HEK293 (cell line): ENCODE measurements at regions not wholly inside any gene's neighbourhood (a gene's known extent, or its start where the extent isn't known, plus 50 kb on each side); places are given as distances from the start of the nearest gene placed in this dataset.

ENCODE experiments used
- CTCF ChIA-PET: fragments of 350-600 bp; formaldehyde crosslinking; extraction: SDS; loops from one replicate; lab custom pipeline; 2021; ENCODE audit warnings: antibody characterized with exemption; lab: Yijun Ruan, JAX
- POLR2A ChIA-PET: fragments of 300-600 bp; formaldehyde crosslinking; extraction: SDS; loops from one replicate; lab custom pipeline; 2020; ENCODE audit warnings: antibody characterized with exemption, inconsistent platforms; lab: Yijun Ruan, JAX
- H3K27ac ChIP-seq: fragments of 200-500 bp; sonication (Bioruptor generic); 2 replicates; pipeline ENCODE4 v1.5.1; 2014; ENCODE audit warnings: low read depth, low read length, control low read depth, inconsistent platforms; ENCODE audit errors: extremely low read depth
- H3K36me3 ChIP-seq, 2 experiments: fragments of 200-500 bp in 1 of 2; sonication (Bioruptor generic) in 1 of 2; 1 replicate in 1 of 2; 2 replicates in 1 of 2; pipeline ENCODE4 v1.5.1; 2014 to 2017; ENCODE audit warnings: inconsistent platforms in 2 of 2, low read length in 2 of 2; ENCODE audit not compliant: control insufficient read depth in 2 of 2, insufficient read depth in 1 of 2
- H3K4me1 ChIP-seq: fragments of 200-500 bp; sonication (Bioruptor generic); 2 replicates; pipeline ENCODE4 v1.5.1; 2014; ENCODE audit warnings: mild to moderate bottlenecking, low read length, inconsistent platforms; ENCODE audit not compliant: control insufficient read depth, insufficient read depth
- H3K4me3 ChIP-seq: 2 replicates; pipeline ENCODE4 v1.5.1; 2011; ENCODE audit warnings: low read depth, mild to moderate bottlenecking, control low read depth, low read length, moderate library complexity
- H3K9me3 ChIP-seq: fragments of 200-500 bp; sonication (Bioruptor generic); 2 replicates; pipeline ENCODE4 v1.5.1; 2014; ENCODE audit warnings: low read depth, low read length, inconsistent platforms; ENCODE audit not compliant: control insufficient read depth, insufficient read depth
- ATF2 ChIP-seq: fragments of 450-650 bp; formaldehyde crosslinking; IDR thresholded peaks from 2 replicates; pipeline ENCODE4 v1.5.1; 2016; ENCODE audit warnings: missing biosample characterization, missing genetic modification characterization, low read depth
- ELK4 ChIP-seq: IDR thresholded peaks from 2 replicates; pipeline ENCODE4 v1.6.1; 2011; ENCODE audit warnings: mild to moderate bottlenecking, low read depth, low read length, borderline replicate concordance
- HOXA7 ChIP-seq: sonication (generic); formaldehyde crosslinking; IDR thresholded peaks from 2 replicates; pipeline ENCODE4 v1.8.1; 2022; ENCODE audit warnings: missing genetic modification reagents, borderline replicate concordance
- RBAK ChIP-seq: fragments of 450-650 bp; formaldehyde crosslinking; IDR thresholded peaks from 2 replicates; pipeline ENCODE4 v1.5.1; 2016; ENCODE audit warnings: missing biosample characterization, missing genetic modification characterization
- SCRT2 ChIP-seq: fragments of 450-650 bp; formaldehyde crosslinking; IDR thresholded peaks from 2 replicates; pipeline ENCODE4 v1.5.1; 2016; ENCODE audit warnings: missing biosample characterization, missing genetic modification characterization
- SETDB1 ChIP-seq: IDR thresholded peaks from one replicate; pipeline ENCODE4 v1.6.1; 2017; ENCODE audit warnings: mild to moderate bottlenecking, low read length, moderate library complexity, mixed read lengths; ENCODE audit not compliant: insufficient read length
- SP2 ChIP-seq: fragments of 450-650 bp; formaldehyde crosslinking; IDR thresholded peaks from 2 replicates; pipeline ENCODE4 v1.5.1; 2016; ENCODE audit warnings: missing biosample characterization, missing genetic modification characterization
- TCF7L2 ChIP-seq: IDR thresholded peaks from 2 replicates; pipeline ENCODE4 v1.6.1; 2011; ENCODE audit warnings: low read depth, mild to moderate bottlenecking, inconsistent platforms, low read length, moderate library complexity, borderline replicate concordance
- ZBTB21 ChIP-seq: fragments of 450-650 bp; formaldehyde crosslinking; IDR thresholded peaks from 2 replicates; pipeline ENCODE4 v1.5.1; 2017; ENCODE audit warnings: missing biosample characterization, missing genetic modification characterization
- ZFP69B ChIP-seq: fragments of 450-650 bp; formaldehyde crosslinking; IDR thresholded peaks from 2 replicates; pipeline ENCODE4 v1.5.1; 2016; ENCODE audit warnings: missing biosample characterization, missing genetic modification characterization
- ZNF132 ChIP-seq: fragments of 450-650 bp; formaldehyde crosslinking; IDR thresholded peaks from 2 replicates; pipeline ENCODE4 v1.5.1; 2017; ENCODE audit warnings: missing biosample characterization, missing genetic modification characterization, borderline replicate concordance
- ZNF146 ChIP-seq: fragments of 450-650 bp; formaldehyde crosslinking; IDR thresholded peaks from 2 replicates; pipeline ENCODE4 v1.5.1; 2016; ENCODE audit warnings: missing biosample characterization, missing genetic modification characterization
- ZNF184 ChIP-seq: fragments of 450-650 bp; IDR thresholded peaks from 2 replicates; pipeline ENCODE4 v1.5.1; 2018; ENCODE audit warnings: missing biosample characterization, mild to moderate bottlenecking, missing genetic modification characterization
- ZNF37A ChIP-seq: fragments of 450-650 bp; IDR thresholded peaks from 2 replicates; pipeline ENCODE4 v1.5.1; 2018; ENCODE audit warnings: missing biosample characterization, missing genetic modification characterization
- ZNF501 ChIP-seq: fragments of 450-650 bp; formaldehyde crosslinking; IDR thresholded peaks from 2 replicates; pipeline ENCODE4 v1.5.1; 2016; ENCODE audit warnings: missing biosample characterization, missing genetic modification characterization
- ZNF521 ChIP-seq: fragments of 450-650 bp; formaldehyde crosslinking; IDR thresholded peaks from 2 replicates; pipeline ENCODE4 v1.5.1; 2017; ENCODE audit warnings: missing biosample characterization, mild to moderate bottlenecking, missing genetic modification characterization
- ZNF571 ChIP-seq: fragments of 450-650 bp; formaldehyde crosslinking; IDR thresholded peaks from 2 replicates; pipeline ENCODE4 v1.5.0; 2017; ENCODE audit warnings: missing biosample characterization, missing genetic modification characterization
- ZNF596 ChIP-seq: fragments of 450-650 bp; IDR thresholded peaks from 2 replicates; pipeline ENCODE4 v1.5.0; 2018; ENCODE audit warnings: missing biosample characterization, mild to moderate bottlenecking, missing genetic modification characterization, moderate library complexity
- ZNF704 ChIP-seq: fragments of 450-650 bp; formaldehyde crosslinking; IDR thresholded peaks from 2 replicates; pipeline ENCODE4 v1.5.1; 2016; ENCODE audit warnings: missing biosample characterization, missing genetic modification characterization
- ZNF707 ChIP-seq: fragments of 450-650 bp; formaldehyde crosslinking; IDR thresholded peaks from 2 replicates; pipeline ENCODE4 v1.5.1; 2016; ENCODE audit warnings: missing biosample characterization, missing genetic modification characterization
- ZNF776 ChIP-seq: fragments of 450-650 bp; formaldehyde crosslinking; IDR thresholded peaks from 2 replicates; pipeline ENCODE4 v1.5.0; 2017; ENCODE audit warnings: missing biosample characterization, missing genetic modification characterization, borderline replicate concordance
- ZNF785 ChIP-seq: fragments of 450-650 bp; formaldehyde crosslinking; IDR thresholded peaks from 2 replicates; pipeline ENCODE4 v1.5.1; 2016; ENCODE audit warnings: missing biosample characterization, missing genetic modification characterization
- ZSCAN16 ChIP-seq: fragments of 450-650 bp; formaldehyde crosslinking; IDR thresholded peaks from 2 replicates; pipeline ENCODE4 v1.5.1; 2016; ENCODE audit warnings: missing biosample characterization, missing genetic modification characterization
- ZSCAN18 ChIP-seq: fragments of 450-650 bp; formaldehyde crosslinking; IDR thresholded peaks from 2 replicates; pipeline ENCODE4 v1.5.1; 2016; ENCODE audit warnings: missing biosample characterization, missing genetic modification characterization

GRCh38 chr15:68512598-68512997 is 66.2 kb upstream of the CORO2B start:
- no peaks in the 10 kb centered on the region for H3K4me1 ChIP-seq

GRCh38 chr15:68515371-68516095 is 63.3 kb upstream of the CORO2B start:
- H3K4me3 ChIP-seq = no peak overlapping the region
- TF ChIP-seq ZNF596 (tag by site-specific recombination) (no peak), ZNF501 (tag by site-specific recombination) (no peak), RBAK (tag by site-specific recombination) (no peak), ZSCAN18 (no peak), HOXA7 (CRISPR knock-in tag) (no peak), ZNF571 (tag by site-specific recombination) (no peak), ZSCAN16 (tag by site-specific recombination) (no peak), ZNF521 (tag by site-specific recombination) (no peak), SP2 (no peak)
- H3K9me3 ChIP-seq = peaks cover 2% of the 10 kb centered on the region; the same call in 1 of the 2 replicates
- POLR2A ChIA-PET = no interaction called here
- no peaks in the 10 kb centered on the region for H3K4me1 ChIP-seq
- CTCF ChIA-PET = no interaction called here
- H3K36me3 ChIP-seq = no peaks in the 10 kb centered on the region
- no peak overlapping the region for H3K27ac ChIP-seq

More at GRCh38 chr15:68512598-68512997, 66.2 kb upstream of the CORO2B start:
- Histone ChIP-seq H3K9me3 (peaks cover 2% of the 10 kb centered on the region; the same call in 1 of the 2 replicates), H3K4me3 (no peak overlapping the region), H3K36me3 (no peaks in the 10 kb centered on the region), H3K27ac (no peak overlapping the region)
- no peak for TF ChIP-seq ZNF146 (tag by site-specific recombination)
- TF ChIP-seq ZNF704 (tag by site-specific recombination) = no peak
- no peak for TF ChIP-seq ZNF132 (tag by site-specific recombination)
- TF ChIP-seq ZSCAN18 = no peak
- no peak for TF ChIP-seq SCRT2
- TF ChIP-seq ZFP69B (tag by site-specific recombination) = no peak
- TF ChIP-seq ELK4 = no peak
- TF ChIP-seq ATF2 = no peak
- no peak for TF ChIP-seq ZNF776 (tag by site-specific recombination)
- no peak for TF ChIP-seq ZNF184
- no peak for TF ChIP-seq ZNF785 (tag by site-specific recombination)
- TF ChIP-seq ZNF37A = no peak
- no peak for TF ChIP-seq SETDB1
- no peak for TF ChIP-seq ZBTB21 (tag by site-specific recombination)
- no peak for TF ChIP-seq TCF7L2
- TF ChIP-seq ZNF707 = no peak
- POLR2A ChIA-PET = no interaction called here
- CTCF ChIA-PET = no interaction called here
